Adrenal gland (tissue), 5 donors: ENCODE measurements at regions not wholly inside any gene's neighbourhood (a gene's known extent, or its start where the extent isn't known, plus 50 kb on each side); places are given as distances from the start of the nearest gene placed in this dataset.

Experiments used
- POLR2A ChIP-seq, 2 donors: fragments of 450-650 bp; IDR thresholded peaks; one replicate each; pipeline ENCODE4 v1.6.1; 2017; ENCODE audit warnings: antibody characterized with exemption in 2 of 2, mild to moderate bottlenecking in 2 of 2, moderate library complexity in 1 of 2
- TF ChIP-seq, protein P1 (sequence below), 6 experiments: fragments of 450-650 bp in 4 of 6; fragments of 200-600 bp in 2 of 6; sonication (generic) in 1 of 6; IDR thresholded peaks; 1 replicate in 5 of 6; 2 replicates in 1 of 6; pipeline versions ENCODE4 v1.5.1 to v1.8.0; 2016 to 2021; ENCODE audit warnings: antibody characterized with exemption in 6 of 6, mild to moderate bottlenecking in 2 of 6, moderate library complexity in 1 of 6
- donor health status: DM: no; HTN: no; CAD: no.

GRCh38 chrX:109943092-109943739 lies 59.7 kb upstream of the TMEM164 start:
- TF ChIP-seq POLR2A (IDR thresholded peaks at IDR 0.05) = no peak
- TF ChIP-seq, protein P1, sequence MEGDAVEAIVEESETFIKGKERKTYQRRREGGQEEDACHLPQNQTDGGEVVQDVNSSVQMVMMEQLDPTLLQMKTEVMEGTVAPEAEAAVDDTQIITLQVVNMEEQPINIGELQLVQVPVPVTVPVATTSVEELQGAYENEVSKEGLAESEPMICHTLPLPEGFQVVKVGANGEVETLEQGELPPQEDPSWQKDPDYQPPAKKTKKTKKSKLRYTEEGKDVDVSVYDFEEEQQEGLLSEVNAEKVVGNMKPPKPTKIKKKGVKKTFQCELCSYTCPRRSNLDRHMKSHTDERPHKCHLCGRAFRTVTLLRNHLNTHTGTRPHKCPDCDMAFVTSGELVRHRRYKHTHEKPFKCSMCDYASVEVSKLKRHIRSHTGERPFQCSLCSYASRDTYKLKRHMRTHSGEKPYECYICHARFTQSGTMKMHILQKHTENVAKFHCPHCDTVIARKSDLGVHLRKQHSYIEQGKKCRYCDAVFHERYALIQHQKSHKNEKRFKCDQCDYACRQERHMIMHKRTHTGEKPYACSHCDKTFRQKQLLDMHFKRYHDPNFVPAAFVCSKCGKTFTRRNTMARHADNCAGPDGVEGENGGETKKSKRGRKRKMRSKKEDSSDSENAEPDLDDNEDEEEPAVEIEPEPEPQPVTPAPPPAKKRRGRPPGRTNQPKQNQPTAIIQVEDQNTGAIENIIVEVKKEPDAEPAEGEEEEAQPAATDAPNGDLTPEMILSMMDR (IDR thresholded peaks at IDR 0.05) = no peak
